K562 (cell line): ENCODE measurements at regions not wholly inside any gene's neighbourhood (a gene's known extent, or its start where the extent isn't known, plus 50 kb on each side); places are given as distances from the start of the nearest gene placed in this dataset.

Experiments
- ARID3A ChIP-seq: IDR thresholded peaks from 2 replicates; pipeline ENCODE4 v1.6.1; 2012; ENCODE audit warnings: low read depth, low read length, improper control_type of control experiment, borderline replicate concordance
- BRD9 ChIP-seq: fragments of 450-650 bp; IDR thresholded peaks from 2 replicates; pipeline ENCODE4 v1.6.1; 2018; ENCODE audit warnings: low read depth; ENCODE audit not compliant: partially characterized antibody
- CBFA2T2 ChIP-seq: fragments of 450-650 bp; conservative IDR thresholded peaks from 2 replicates; pipeline ENCODE4 v1.6.1; 2017; ENCODE audit warnings: mild to moderate bottlenecking
- ETS1 ChIP-seq: conservative IDR thresholded peaks from 2 replicates; pipeline ENCODE4 v1.6.1; 2011; ENCODE audit warnings: low read depth, mild to moderate bottlenecking, low read length; ENCODE audit not compliant: control insufficient read depth
- FOXJ2 ChIP-seq: fragments of 200-800 bp; sonication (Bioruptor generic); IDR thresholded peaks from 2 replicates; pipeline ENCODE4 v1.6.1; 2016; ENCODE audit warnings: missing genetic modification characterization, missing compliant biosample characterization
- HINFP ChIP-seq: fragments of 450-650 bp; conservative IDR thresholded peaks from 2 replicates; pipeline ENCODE4 v1.6.1; 2016; ENCODE audit warnings: missing genetic modification characterization, low read depth, mild to moderate bottlenecking, control low read depth, missing compliant biosample characterization
- MEF2D ChIP-seq: conservative IDR thresholded peaks from 2 replicates; pipeline ENCODE4 v1.6.1; 2016; ENCODE audit warnings: low read depth, missing genetic modification characterization, missing compliant biosample characterization
- MEIS2 ChIP-seq: fragments of 450-650 bp; IDR thresholded peaks from 2 replicates; pipeline ENCODE4 v1.6.1; 2014; ENCODE audit warnings: mild to moderate bottlenecking; ENCODE audit not compliant: partially characterized antibody
- PKNOX1 ChIP-seq: fragments of 450-650 bp; IDR thresholded peaks from 2 replicates; pipeline ENCODE4 v1.6.1; 2016
- RB1 ChIP-seq: fragments of 450-650 bp; IDR thresholded peaks from 2 replicates; pipeline ENCODE4 v1.6.1; 2017; ENCODE audit warnings: low read depth, mild to moderate bottlenecking
- RCOR1 ChIP-seq, 2 experiments: IDR thresholded peaks; 2 replicates each; pipeline ENCODE4 v1.6.1; 2012; ENCODE audit warnings: low read depth in 2 of 2, low read length in 2 of 2, borderline replicate concordance in 1 of 2, improper control_type of control experiment in 1 of 2
- SMARCA4 ChIP-seq: fragments of 450-650 bp; IDR thresholded peaks from 2 replicates; pipeline ENCODE4 v1.6.1; 2016
- SRSF3 ChIP-seq: fragments of 200-400 bp; formaldehyde crosslinking; IDR thresholded peaks from 2 replicates; pipeline ENCODE4 v1.6.1; 2016; ENCODE audit warnings: mild to moderate bottlenecking, low read length, moderate library complexity; ENCODE audit not compliant: insufficient read depth
- ZNF311 ChIP-seq: fragments of 250-450 bp; sonication (Bioruptor Pico); IDR thresholded peaks from 2 replicates; pipeline ENCODE4 v1.4.0; 2020; ENCODE audit warnings: mild to moderate bottlenecking, moderate library complexity
- ZNF592 ChIP-seq: fragments of 450-650 bp; IDR thresholded peaks from 2 replicates; pipeline ENCODE4 v1.6.1; 2017; ENCODE audit warnings: antibody characterized with exemption, mild to moderate bottlenecking

- TF ChIP-seq ARID3A (peak; percentile 16; the same call in 1 of the 2 replicates), CBFA2T2 (0 out of 2 replicates have a peak, but pooled peaks have one; percentile 18), ZNF592 (0 out of 2 replicates have a peak, but pooled peaks have one; percentile 34), MEIS2 (peak; percentile 20), SMARCA4 (0 out of 2 replicates have a peak, but pooled peaks have one; percentile 42), BRD9 (no peak), ETS1 (no peak), ZNF311 (CRISPR knock-in tag) (no peak), PKNOX1 (peak; percentile 75), MEF2D (peak; percentile 70), FOXJ2 (tag) (no peak), RB1 (no peak), SRSF3 (no peak), RCOR1 (IDR thresholded peaks at IDR 0.05; ENCODE audit: borderline replicate concordance in 1 of 2, low read depth in 2 of 2, low read length in 2 of 2) (0 out of 4 replicates have a peak, but pooled peaks of 1 of the 2 experiments have one; percentile 35), HINFP (tag) (no peak)
Measured at GRCh38 chr3:194235160-194235559, 99.2 kb downstream of the HES1 start (continued).
